GM06990 (cell line): ENCODE measurements at regions not wholly inside any gene's neighbourhood (a gene's known extent, or its start where the extent isn't known, plus 50 kb on each side); places are given as distances from the start of the nearest gene placed in this dataset.
"Not testable (repeated sequence)": the region's sequence is repeated elsewhere in the genome, so short reads cannot be mapped to it uniquely, and the experiment has no call there.

Source experiments
- DNase-seq: peaks from one replicate; pipeline ENCODE4 v3.0.0-alpha.2; 2011; ENCODE audit not compliant: insufficient read length; ENCODE audit errors: extremely low read depth
- H3K27me3 ChIP-seq: replicated peaks from 2 replicates; pipeline ENCODE4 v1.6.0; 2011; ENCODE audit warnings: low read length; ENCODE audit not compliant: control insufficient read depth, insufficient read depth
- H3K36me3 ChIP-seq: 2 replicates; pipeline ENCODE4 v1.5.1; 2011; ENCODE audit warnings: low read length; ENCODE audit not compliant: control insufficient read depth, insufficient read depth
- H3K4me3 ChIP-seq: replicated peaks from 2 replicates; pipeline ENCODE4 v1.5.1; 2011; ENCODE audit warnings: low read depth, mild to moderate bottlenecking, control low read depth, low read length
- CTCF ChIP-seq: IDR thresholded peaks from 2 replicates; pipeline ENCODE4 v1.5.1; 2011; ENCODE audit warnings: low read length, control low read depth, mild to moderate bottlenecking, inconsistent platforms; ENCODE audit not compliant: insufficient read depth, poor library complexity, severe bottlenecking

DNA sequence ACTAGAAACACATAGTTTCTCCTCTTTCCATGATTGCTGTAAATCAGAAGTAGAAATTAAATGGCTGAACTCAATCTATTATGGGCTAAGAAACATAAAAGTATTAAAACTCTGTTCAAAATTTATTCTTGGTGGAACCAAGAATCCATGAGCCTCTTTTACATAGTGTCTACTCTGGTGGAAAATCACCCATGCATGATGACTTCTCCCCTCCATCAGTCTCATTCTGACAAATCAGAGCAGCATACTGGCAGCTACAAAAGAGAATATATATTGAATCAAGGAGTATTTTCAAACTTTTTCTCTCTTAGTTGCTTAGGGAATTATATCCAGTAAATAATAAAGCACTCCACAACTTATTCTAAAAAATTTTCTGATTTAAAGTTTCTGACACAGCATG is 536.9 kb upstream of the CCDC54 start:
- no peak for TF ChIP-seq CTCF
- H3K36me3 ChIP-seq = no peaks in the 10 kb centered on the region
- no peak overlapping the region for H3K4me3 ChIP-seq
- H3K27me3 ChIP-seq = no peaks in the 10 kb centered on the region
- no peak for DNase-seq

DNA sequence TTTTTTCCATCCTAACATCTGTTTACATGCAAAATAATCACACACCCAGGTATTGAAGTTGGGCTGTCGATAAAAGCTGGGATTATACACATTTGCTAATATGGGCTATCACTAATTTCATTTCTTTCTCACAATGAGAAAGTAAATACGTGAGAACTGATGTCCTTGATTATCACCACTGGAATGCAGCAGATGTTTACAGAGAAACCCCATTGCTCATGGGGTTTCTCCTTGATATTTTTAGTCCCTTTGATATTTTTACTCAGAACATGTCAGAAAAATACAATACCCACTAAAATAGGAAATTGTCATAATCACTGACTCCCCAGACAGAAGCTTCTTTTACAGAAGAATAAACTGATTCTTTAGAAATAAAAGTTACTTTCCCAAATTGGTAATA is 535.1 kb upstream of the CCDC54 start:
- TF ChIP-seq CTCF = no peak
- no peak overlapping the region for H3K4me3 ChIP-seq
- no peaks in the 10 kb centered on the region for H3K27me3 ChIP-seq
- H3K36me3 ChIP-seq = no peaks in the 10 kb centered on the region
- no peak for DNase-seq

- Histone ChIP-seq H3K4me3 (no peak overlapping the region), H3K36me3 (no peaks in the 10 kb centered on the region), H3K27me3 (no peaks in the 10 kb centered on the region)
- no peak for TF ChIP-seq CTCF
- no peak for DNase-seq
Observed at GRCh38 chr3:106844638-106845037, 532.6 kb upstream of the CCDC54 start.

GRCh38 chr3:106848099-106848498 is 529.1 kb upstream of the CCDC54 start:
- no peak for DNase-seq
- Histone ChIP-seq H3K27me3 (no peaks in the 10 kb centered on the region), H3K4me3 (no peak overlapping the region), H3K36me3 (no peaks in the 10 kb centered on the region)
- no peak for TF ChIP-seq CTCF

GRCh38 chr3:106850437-106850836 is 526.8 kb upstream of the CCDC54 start:
- H3K27me3 ChIP-seq = no peaks in the 10 kb centered on the region
- no peak for DNase-seq
- TF ChIP-seq CTCF = no peak
- no peak overlapping the region for H3K4me3 ChIP-seq
- no peaks in the 10 kb centered on the region for H3K36me3 ChIP-seq

DNA sequence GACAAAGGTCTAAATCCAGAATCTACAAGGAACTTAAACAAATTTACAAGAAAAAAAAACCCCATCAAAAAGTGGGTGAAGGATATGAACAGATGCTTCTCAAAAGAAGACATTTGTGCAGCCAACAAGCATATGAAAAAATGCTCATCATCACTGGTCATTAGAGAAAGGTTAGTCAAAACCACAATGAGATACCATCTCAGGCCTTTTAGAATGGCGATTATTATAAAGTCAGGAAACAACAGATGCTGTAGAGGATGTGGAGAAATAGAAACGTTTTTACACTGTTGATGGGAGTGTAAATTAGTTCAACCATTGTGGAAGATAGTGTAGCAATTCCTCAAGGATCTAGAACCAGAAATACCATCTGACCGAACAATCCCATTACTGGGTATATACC is 518.9 kb upstream of the CCDC54 start:
- not testable (repeated sequence) for H3K36me3 ChIP-seq, H3K27me3 ChIP-seq, DNase-seq, H3K4me3 ChIP-seq
